ENCODE measurements at regions not wholly inside any gene's neighbourhood (a gene's known extent, or its start where the extent isn't known, plus 50 kb on each side); places are given as distances from the start of the nearest gene placed in this dataset.
"Not testable (repeated sequence)": the region's sequence is repeated elsewhere in the genome, so short reads cannot be mapped to it uniquely, and the experiment has no call there.

GRCh38 chr21:20207335-20207734, 790.9 kb upstream of the NCAM2 start:
- Mint-ChIP-seq H3K4me3 (no peak overlapping the region), H3K4me1 (ENCODE audit: low read depth) (no peaks in the 10 kb centered on the region), H3K9me3 (peaks cover 3% of the 10 kb centered on the region), H3K27me3 (ENCODE audit: low read depth) (no peaks in the 10 kb centered on the region), H3K36me3 (ENCODE audit: insufficient read depth) (no peaks in the 10 kb centered on the region)
- no peak for DNase-seq
- no peak for ATAC-seq

GRCh38 chr21:20215959-20216358, 782.2 kb upstream of the NCAM2 start:
- H3K9me3 Mint-ChIP-seq: peaks cover 17% of the 10 kb centered on the region
- no peak for ATAC-seq
- no peak overlapping the region for H3K4me3 Mint-ChIP-seq
- H3K36me3 Mint-ChIP-seq (ENCODE audit: insufficient read depth): no peaks in the 10 kb centered on the region
- DNase-seq: no peak
- H3K27me3 Mint-ChIP-seq (ENCODE audit: low read depth): no peaks in the 10 kb centered on the region
- H3K4me1 Mint-ChIP-seq (ENCODE audit: low read depth): no peaks in the 10 kb centered on the region

GRCh38 chr21:20220586-20220985, 777.6 kb upstream of the NCAM2 start:
- Mint-ChIP-seq H3K4me1 (ENCODE audit: low read depth) (no peaks in the 10 kb centered on the region), H3K36me3 (ENCODE audit: insufficient read depth) (no peaks in the 10 kb centered on the region), H3K27me3 (ENCODE audit: low read depth) (no peaks in the 10 kb centered on the region), H3K4me3 (no peak overlapping the region), H3K9me3 (peaks cover 5% of the 10 kb centered on the region)
- ATAC-seq: no peak
- no peak for DNase-seq

DNA sequence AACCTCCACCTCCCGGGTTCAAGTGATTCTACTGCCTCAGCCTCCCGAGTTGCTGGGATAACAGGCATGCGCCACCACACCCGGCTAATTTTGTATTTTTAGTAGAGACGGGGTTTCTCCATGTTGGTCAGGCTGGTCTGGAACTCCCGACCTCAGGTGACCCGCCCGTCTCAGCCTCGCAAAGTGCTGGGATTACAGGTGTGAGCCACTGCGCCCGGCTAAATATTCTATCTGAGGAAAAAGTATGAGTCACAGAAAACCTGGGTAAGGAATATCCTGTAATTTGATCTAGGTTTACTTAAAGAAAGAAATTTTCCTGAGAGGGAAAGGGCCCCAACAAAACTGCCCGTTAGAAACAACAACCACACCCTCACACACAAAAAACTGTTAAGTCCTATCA, 776.2 kb upstream of the NCAM2 start:
- H3K27me3 Mint-ChIP-seq (ENCODE audit: low read depth); DNase-seq; H3K4me1 Mint-ChIP-seq (ENCODE audit: low read depth); H3K9me3 Mint-ChIP-seq; H3K4me3 Mint-ChIP-seq; ATAC-seq; H3K36me3 Mint-ChIP-seq (ENCODE audit: insufficient read depth): not testable (repeated sequence)

- not testable (repeated sequence) for DNase-seq
These were observed 761.6 kb upstream of the NCAM2 start for GRCh38 chr21:20236649-20237048.

GRCh38 chr21:20249401-20249800, 748.8 kb upstream of the NCAM2 start:
- Mint-ChIP-seq H3K9me3 (peaks cover under 1% of the 10 kb centered on the region), H3K27me3 (ENCODE audit: low read depth) (no peaks in the 10 kb centered on the region), H3K36me3 (ENCODE audit: insufficient read depth) (no peaks in the 10 kb centered on the region), H3K4me1 (ENCODE audit: low read depth) (no peaks in the 10 kb centered on the region), H3K4me3 (no peak overlapping the region)
- DNase-seq: no peak
- ATAC-seq: no peak

More at GRCh38 chr21:20236649-20237048, 761.6 kb upstream of the NCAM2 start:
- H3K36me3 Mint-ChIP-seq (ENCODE audit: insufficient read depth); H3K4me1 Mint-ChIP-seq (ENCODE audit: low read depth); H3K4me3 Mint-ChIP-seq; H3K27me3 Mint-ChIP-seq (ENCODE audit: low read depth); ATAC-seq: not testable (repeated sequence)
- peaks cover 29% of the 10 kb centered on the region for H3K9me3 Mint-ChIP-seq

DNA sequence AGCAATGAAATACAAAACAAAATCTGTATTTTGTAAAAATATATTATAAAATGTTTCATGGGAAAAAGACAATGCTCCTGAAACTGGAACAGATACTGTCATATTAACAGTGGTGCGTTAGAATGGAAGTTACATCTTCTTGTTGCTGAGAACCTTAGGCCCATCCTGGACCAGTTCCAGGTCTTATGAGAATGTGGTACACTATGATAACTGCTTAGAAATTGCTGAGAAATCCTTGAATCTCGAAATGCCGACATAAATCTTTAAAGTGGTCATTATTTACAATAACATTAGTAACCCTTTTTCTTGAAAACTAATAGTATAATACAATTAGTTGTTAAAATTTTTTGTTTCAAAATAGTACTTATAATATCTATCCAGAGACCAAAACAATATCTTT, 747.9 kb upstream of the NCAM2 start:
- Mint-ChIP-seq H3K36me3 (ENCODE audit: insufficient read depth) (no peaks in the 10 kb centered on the region), H3K9me3 (no peaks in the 10 kb centered on the region), H3K4me3 (no peak overlapping the region), H3K4me1 (ENCODE audit: low read depth) (no peaks in the 10 kb centered on the region), H3K27me3 (ENCODE audit: low read depth) (no peaks in the 10 kb centered on the region)
- DNase-seq: no peak
- no peak for ATAC-seq

GRCh38 chr21:20253261-20253660, 744.9 kb upstream of the NCAM2 start:
- Mint-ChIP-seq H3K4me1 (ENCODE audit: low read depth) (no peaks in the 10 kb centered on the region), H3K4me3 (no peak overlapping the region), H3K36me3 (ENCODE audit: insufficient read depth) (no peaks in the 10 kb centered on the region), H3K9me3 (no peaks in the 10 kb centered on the region), H3K27me3 (ENCODE audit: low read depth) (no peaks in the 10 kb centered on the region)
- DNase-seq (no peak), ATAC-seq (no peak)

- H3K27me3 Mint-ChIP-seq (ENCODE audit: low read depth): no peaks in the 10 kb centered on the region
- ATAC-seq: no peak
- no peak for DNase-seq
- H3K4me1 Mint-ChIP-seq (ENCODE audit: low read depth): no peaks in the 10 kb centered on the region
- H3K9me3 Mint-ChIP-seq: peaks cover 6% of the 10 kb centered on the region
- no peak overlapping the region for H3K4me3 Mint-ChIP-seq
- H3K36me3 Mint-ChIP-seq (ENCODE audit: insufficient read depth): no peaks in the 10 kb centered on the region
These were observed 743.2 kb upstream of the NCAM2 start for GRCh38 chr21:20254964-20255363.

DNA sequence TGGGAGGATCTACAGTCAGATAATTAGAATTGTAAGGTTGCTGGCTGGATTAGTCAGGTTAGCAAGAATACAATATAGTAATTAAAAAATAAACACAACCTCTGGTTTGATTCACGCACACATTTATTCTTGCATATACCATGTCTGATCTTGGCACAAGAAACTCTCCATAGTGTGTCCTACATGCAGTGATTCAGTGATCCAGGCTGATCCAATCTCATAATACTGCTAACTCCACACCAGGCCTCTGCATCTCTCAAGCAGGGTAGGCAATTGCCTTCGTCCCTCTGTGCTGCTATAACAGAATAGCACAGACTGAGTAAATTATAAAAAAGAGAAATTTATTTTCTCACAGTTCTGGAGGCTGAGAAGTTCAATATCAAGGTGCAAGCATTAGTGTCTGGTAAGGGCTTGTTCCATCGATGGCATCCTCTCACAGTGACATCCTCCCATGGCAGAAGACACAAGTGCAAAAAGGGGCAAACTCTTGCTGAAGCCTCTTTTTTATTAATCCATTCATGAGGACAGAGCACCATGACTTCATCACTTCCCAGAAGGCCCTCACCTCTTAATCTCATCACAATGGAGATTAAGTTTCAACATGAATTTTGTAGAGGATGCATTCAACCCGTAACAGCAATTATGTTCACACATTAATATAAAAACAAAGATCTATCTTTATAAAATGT, 741.0 kb upstream of the NCAM2 start:
- ATAC-seq (no peak), DNase-seq (no peak)
- peaks cover 16% of the 10 kb centered on the region for H3K9me3 Mint-ChIP-seq
- H3K36me3 Mint-ChIP-seq (ENCODE audit: insufficient read depth): no peaks in the 10 kb centered on the region
- no peaks in the 10 kb centered on the region for H3K4me1 Mint-ChIP-seq (ENCODE audit: low read depth)
- H3K4me3 Mint-ChIP-seq: no peak overlapping the region
- no peaks in the 10 kb centered on the region for H3K27me3 Mint-ChIP-seq (ENCODE audit: low read depth)

- no peak for ATAC-seq
- no peaks in the 10 kb centered on the region for H3K4me1 Mint-ChIP-seq (ENCODE audit: low read depth)
- no peak for DNase-seq
- H3K4me3 Mint-ChIP-seq: no peak overlapping the region
- H3K27me3 Mint-ChIP-seq (ENCODE audit: low read depth): no peaks in the 10 kb centered on the region
- no peaks in the 10 kb centered on the region for H3K36me3 Mint-ChIP-seq (ENCODE audit: insufficient read depth)
- H3K9me3 Mint-ChIP-seq: peaks cover 16% of the 10 kb centered on the region
These were observed 739.7 kb upstream of the NCAM2 start for GRCh38 chr21:20258542-20258941.

- H3K36me3 Mint-ChIP-seq (ENCODE audit: insufficient read depth): no peaks in the 10 kb centered on the region
- no peak overlapping the region for H3K4me3 Mint-ChIP-seq
- no peak for ATAC-seq
- no peaks in the 10 kb centered on the region for H3K4me1 Mint-ChIP-seq (ENCODE audit: low read depth)
- no peaks in the 10 kb centered on the region for H3K27me3 Mint-ChIP-seq (ENCODE audit: low read depth)
- H3K9me3 Mint-ChIP-seq: peaks cover 16% of the 10 kb centered on the region
- no peak for DNase-seq
These were observed 739.0 kb upstream of the NCAM2 start for GRCh38 chr21:20259031-20259867.

DNA sequence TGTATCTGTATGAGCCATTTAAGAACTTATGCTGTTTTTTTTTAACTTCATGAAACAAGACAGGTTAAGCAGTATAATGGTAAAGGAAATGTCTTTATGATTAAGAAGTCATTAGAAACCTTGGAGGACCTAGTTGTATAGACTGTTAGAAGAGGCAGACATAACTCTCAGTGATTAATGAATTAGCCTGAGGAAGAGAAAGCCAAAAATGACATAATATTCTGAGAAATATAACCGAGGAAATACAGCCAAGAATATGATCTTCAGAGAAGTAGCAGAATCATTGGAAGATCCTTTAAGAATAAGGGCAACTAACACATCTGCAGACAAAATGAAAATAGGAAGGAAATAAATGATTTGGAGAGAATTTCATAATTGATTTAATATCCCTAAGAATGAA, 738.1 kb upstream of the NCAM2 start:
- H3K36me3 Mint-ChIP-seq (ENCODE audit: insufficient read depth): no peaks in the 10 kb centered on the region
- DNase-seq (no peak), ATAC-seq (no peak)
- H3K4me1 Mint-ChIP-seq (ENCODE audit: low read depth): no peaks in the 10 kb centered on the region
- H3K9me3 Mint-ChIP-seq: peaks cover 20% of the 10 kb centered on the region
- H3K27me3 Mint-ChIP-seq (ENCODE audit: low read depth): no peaks in the 10 kb centered on the region
- H3K4me3 Mint-ChIP-seq: no peak overlapping the region

DNA sequence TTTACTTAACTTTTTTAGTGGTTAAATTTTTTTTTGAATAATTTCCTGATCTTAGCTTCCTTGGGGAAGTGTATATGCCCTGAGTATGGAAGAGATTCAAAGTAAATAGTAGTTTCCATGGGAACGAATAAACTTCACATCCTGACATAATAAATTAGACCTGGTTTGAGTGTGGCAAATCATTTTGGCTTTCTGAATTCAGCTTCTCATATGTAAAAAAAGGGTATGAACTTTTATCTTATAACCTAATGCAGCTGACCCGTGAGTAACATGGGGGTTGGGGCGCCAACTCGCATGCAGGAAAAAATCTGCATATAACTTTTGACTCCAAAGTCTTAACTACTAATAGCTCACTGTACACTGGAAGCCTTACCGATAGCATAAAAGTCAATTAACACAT, 736.8 kb upstream of the NCAM2 start:
- Mint-ChIP-seq H3K9me3 (peaks cover 20% of the 10 kb centered on the region), H3K4me3 (no peak overlapping the region), H3K27me3 (ENCODE audit: low read depth) (no peaks in the 10 kb centered on the region), H3K36me3 (ENCODE audit: insufficient read depth) (no peaks in the 10 kb centered on the region), H3K4me1 (ENCODE audit: low read depth) (no peaks in the 10 kb centered on the region)
- no peak for ATAC-seq
- no peak for DNase-seq

Measured in activated T-cell treated with anti-CD3 and anti-CD28 coated beads, Interleukin-2, amount 50 U/mL, for 4 hours (primary cell).